GM18511 (cell line): ENCODE measurements at regions not wholly inside any gene's neighbourhood (a gene's known extent, or its start where the extent isn't known, plus 50 kb on each side); places are given as distances from the start of the nearest gene placed in this dataset.
A peak's percentile ranks its signal among the peaks of the same experiment; 100 is the strongest.

Experiments
- ATAC-seq: cut with Tn5 transposase; IDR thresholded peaks from one replicate; pipeline ENCODE4 v1.9.1; 2021; ENCODE audit warnings: mild to moderate bottlenecking, moderate library complexity; ENCODE audit not compliant: unreplicated experiment

DNA sequence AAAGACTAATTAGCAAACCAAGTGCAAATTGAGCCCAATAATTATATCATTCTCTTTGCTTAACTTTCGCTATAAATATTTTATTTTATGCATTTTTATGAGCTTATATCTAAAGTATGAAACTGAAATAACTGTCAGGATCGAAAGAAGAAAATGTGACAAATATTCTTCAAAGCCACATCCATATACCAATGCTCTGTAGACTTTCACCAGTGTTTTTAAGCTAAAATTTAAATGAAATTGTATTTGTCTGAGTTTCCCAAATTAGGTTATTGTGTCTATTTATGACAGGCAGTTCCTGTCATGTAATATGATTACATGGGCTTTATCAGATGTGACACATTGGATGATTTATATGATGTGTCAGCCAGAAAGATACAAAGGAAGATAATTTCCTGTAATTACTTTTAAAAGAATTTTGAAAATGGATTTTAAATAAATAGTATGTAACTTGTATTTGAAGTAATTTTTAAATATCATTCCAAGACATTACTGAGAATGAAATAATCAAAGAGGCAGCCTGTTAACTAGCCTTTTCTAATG is 317.9 kb upstream of the KLF6 start:
- ATAC-seq: no peak

DNA sequence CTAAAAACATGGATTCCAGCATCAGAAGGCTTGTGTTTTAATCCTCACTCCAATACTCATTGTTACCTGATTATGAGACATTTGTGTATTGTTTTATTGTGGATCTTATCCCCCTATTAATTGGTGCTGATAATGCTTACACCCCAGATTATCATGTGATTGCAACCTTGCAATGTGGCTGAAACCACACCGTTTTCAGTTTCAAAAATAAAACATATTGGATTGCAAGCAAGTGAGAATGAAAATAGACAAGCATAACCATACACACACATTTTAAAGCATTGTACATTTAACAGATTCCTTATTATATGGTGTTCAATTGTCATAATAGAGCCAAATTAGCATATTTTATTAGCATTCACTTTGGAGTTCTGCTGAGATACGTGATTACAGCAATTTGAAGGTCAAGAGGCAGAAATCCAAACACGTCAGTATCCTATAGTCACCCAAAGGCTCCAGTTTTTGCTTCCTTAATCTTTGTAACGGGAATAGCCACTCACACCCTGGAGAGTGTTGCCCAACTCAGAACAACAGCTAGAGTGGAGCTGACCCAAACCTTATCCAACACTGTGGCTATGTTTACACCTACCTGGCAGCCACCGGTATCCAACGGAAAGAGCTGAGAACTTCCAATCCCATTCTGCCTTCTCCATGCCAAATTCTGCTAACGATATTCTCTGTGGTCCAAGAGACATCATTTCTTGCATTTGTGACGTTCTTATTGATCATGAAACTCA is 317.1 kb upstream of the KLF6 start:
- peak; percentile 89 for ATAC-seq

DNA sequence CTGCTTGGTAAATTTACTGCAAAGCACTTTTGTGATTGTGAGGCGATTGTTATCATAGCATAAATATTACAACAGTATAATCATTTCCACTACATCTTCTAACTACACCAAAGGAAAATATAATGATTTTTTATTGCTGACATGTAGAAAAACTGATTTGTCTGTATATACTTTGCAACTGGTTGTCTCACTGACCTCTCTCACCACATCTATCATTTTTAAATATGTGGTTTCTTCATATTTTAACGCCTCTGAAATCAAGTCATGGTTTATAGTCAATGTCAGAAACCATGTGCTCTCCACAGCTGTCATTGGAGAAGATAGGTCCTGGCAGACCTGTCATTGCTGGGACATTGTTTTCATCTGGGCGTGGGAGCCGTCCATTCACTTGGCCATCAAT is 315.4 kb upstream of the KLF6 start:
- no peak for ATAC-seq

DNA sequence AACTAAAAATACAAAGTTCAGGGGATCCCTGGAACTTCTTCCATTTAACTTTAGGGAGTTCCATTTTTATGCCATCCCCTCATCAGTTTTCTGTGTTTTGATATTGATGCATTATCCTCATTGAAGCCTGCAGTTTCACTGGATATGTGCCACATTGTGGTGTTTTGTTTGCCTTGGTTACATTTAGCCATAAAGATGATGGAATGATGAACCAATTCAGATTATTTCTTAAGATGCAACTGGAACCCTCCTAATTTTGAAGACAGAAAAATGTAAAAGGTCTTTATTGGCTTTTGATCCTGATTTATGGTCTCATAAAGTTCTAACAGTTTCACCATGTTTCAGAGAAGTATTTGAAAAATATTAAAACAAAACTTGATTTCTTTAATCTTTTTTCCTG is 314.2 kb upstream of the KLF6 start:
- no peak for ATAC-seq

DNA sequence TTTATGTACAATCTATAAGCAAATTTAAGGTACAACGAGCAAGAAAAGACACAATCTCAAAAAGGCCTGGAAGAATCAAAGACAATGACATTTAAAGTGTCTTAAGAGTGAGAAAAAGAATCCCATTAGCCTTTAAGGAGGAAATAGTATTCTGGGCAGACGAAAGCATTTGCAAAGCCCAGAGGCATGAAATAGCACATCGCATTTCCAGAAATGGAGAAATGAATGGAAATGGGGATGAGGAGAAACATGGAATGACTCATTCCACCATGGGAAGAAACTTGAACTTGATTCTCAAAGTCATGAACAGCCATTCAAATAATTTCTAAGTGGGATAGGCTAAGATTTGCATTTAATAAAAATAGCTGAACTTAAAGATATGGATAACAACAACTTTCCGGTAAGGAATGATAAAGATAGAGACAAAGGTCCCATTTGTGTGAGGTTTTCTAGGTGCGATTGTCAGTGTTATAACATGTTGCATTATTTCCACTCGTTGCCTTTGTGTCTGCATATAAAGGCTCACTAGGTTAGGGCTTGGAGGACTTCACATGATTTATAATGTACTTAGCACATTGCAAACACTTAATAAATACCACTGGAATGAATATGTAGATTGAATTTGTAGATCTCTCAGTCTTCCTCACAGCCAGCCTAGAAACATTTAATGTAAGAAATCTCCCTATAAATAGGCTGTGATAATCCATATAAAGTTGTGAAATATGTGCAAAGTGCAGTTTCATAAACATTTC is 310.3 kb upstream of the KLF6 start:
- ATAC-seq: no peak

DNA sequence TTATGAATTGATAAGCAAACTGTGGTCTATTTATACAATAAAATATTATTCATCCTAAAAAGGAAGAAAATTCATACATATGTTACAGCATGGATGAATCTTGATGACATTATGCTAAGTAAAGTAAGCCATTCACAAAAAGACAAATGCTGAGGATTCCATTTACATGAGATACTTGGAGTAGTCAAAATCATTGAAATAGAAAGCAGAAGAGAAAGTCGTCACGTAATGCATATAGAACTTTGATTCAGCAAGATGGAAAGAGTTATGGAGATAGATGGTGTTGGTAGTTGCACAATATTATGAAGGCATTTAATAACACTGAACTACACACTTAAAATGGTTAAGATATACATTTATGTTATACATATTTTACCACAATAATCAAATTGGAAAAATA is 309.7 kb upstream of the KLF6 start:
- no peak for ATAC-seq

DNA sequence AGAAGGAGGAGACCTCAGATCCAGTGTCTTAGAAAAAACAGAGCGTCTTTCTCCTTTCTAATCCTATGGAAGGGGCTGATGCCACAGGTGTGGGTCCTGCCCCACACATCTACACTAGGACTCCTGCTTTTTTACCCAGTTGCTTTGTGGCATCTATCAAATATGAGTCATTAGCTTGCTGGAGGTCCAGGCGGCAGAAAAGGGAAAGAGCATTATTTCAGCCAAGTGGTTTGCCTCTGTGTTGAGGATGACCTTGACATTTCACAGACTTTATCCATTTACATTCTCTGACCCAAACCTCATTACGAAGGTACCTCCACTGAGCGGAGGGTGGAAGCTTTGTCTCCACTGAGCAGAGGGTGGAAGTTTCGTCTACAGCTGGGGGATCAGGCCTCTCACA is 308.4 kb upstream of the KLF6 start:
- ATAC-seq: no peak

DNA sequence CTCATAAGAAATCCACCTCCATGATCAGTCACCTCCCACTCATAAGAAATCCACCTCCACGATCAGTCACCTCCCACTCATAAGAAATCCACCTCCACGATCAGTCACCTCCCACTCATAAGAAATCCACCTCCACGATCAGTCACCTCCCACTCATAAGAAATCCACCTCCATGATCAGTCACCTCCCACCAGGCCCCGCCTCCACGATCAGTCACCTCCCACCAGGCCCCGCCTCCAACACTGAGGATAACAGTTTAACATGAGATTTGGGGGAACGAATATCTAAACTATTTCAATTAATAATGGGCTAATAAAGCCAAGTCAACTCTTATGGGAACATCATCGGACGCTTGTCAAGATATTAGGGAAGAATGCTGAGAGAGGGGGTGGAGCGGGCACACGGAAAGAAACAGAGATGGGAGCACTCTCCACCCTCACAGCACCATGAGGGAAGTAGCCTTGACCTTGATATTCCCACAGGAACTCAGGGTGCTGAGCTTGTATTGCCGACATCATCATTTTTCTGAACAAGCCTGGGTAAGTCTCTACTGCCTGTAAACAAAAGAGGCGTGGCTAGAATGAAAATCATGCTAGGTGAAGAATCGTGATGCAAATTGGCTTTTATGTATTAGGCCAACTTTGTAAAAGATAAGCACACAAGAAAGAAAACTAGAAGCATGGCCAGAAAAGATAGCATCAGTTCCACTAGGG is 303.5 kb upstream of the KLF6 start:
- no peak for ATAC-seq

DNA sequence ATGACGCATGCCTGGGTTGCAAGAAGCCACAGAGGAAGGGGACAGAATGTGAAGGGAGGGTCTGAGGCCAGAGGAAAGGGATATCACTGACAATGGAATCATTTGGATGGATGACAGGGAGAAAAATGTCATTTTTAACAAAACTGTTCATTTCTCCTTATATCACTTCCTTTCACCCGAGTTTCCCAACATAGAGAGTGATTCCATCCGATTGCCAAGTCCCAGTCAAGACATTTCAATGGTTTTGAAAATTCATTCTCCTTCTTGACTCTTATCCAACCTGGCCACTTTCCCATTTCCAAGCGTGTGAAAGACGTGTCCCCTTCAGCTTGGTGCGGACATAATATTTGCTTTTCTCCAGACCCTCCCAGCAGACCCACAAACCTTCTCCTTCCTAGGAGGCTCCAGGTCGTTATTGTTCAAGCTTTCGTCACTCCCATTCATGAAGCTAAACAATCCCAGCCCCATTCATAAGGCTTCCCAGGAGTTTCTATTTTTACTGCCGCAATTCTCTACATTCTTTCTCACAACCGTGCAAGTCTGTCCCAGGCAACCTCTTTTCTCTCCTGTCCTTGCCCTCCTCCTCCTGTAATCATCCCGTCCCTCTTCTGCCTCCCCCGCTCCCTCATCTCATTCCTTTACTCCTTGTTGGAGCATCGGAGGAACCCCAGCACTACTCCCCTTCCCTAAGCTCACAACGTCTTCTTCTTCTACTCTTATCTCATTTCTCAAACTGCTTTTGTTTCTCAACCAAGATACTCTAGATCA is 301.3 kb upstream of the KLF6 start:
- no peak for ATAC-seq

DNA sequence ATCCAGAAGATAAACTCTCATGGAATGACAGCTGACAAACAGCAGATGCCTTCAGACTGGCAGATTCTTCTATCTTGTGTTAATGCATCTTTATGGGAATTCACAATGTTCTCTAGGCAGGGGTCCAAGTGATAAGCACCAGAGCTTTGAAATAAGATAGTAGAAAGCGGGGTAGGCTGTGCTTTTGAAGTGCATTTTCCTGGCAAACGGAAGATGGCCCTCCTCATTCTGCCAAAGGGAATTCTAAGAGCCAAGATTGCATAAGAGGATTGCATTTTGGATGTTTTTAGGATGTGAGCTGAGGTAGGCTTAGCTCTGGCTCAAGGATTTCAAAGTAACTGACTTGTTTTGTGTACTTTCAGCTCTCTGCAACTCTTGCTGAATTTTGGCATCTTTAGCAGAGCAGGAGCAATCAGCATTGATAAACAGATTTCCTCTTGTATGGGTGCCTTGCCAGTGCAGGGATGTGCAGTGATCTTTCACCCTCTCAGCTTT is 298.5 kb upstream of the KLF6 start:
- no peak for ATAC-seq

DNA sequence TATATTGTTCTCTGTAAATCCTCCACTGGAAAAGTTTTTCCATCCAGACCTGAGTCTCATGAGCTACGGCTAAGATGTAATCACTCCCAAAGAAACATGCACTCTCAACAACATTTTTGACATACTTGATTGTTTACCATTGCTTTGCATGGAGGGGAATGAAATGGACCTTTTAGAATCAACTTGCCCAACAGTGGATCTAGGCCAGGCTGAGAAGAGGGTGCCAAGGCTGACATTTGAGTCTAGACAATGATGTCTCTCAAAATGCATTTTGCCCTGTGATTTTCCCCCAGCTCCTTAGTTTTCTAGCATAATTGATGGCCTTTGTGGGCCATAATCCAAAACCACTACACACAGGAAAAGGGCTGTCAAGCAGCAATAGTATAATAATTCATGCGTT is 297.9 kb upstream of the KLF6 start:
- ATAC-seq: no peak

DNA sequence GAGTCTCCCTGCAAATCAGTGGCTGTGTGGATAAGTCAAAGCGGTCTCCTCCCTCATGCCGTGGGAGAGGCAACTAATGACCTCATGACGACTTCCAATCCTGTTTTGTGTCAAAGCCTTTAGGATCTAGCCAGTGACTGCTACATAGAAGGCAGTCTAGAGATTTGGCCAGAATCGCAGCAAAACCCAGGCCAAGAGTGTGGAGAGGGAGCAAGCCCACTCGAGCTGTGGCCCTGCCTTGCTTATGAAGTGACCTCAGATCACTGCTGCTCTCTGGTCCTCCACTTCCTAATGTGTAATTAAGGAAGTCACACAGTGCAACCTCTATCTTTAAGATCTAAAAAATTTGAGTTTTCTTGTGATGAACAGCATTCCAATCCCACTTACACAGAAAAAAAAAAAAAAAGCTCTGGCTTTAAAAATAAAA is 296.7 kb upstream of the KLF6 start:
- no peak for ATAC-seq

DNA sequence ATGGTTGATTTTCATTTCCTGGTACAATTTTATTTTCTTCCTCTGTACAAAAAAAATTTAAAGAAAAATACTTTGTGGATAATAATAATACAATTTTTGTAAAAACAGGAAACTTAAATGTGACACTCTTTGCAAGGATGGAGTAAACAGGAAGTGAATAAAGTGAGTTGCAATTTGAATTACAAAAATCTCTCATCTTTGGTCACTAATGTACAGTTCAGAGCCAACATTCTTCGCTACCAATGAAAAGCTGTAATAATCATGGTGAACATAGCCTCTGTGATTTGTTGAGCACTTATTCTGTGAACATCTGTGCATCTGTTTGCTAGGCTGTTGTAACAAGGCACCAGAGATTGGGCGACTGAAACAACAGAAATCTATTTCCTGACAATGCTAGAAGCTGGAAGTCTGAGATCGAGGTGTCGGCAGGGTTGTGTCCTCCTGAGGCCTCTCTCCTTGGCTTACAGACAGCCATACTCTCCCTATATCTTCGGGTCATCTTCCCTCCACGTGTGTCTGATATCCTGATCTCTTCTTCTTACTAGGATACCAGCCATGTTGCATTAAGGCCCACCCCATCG is 295.3 kb upstream of the KLF6 start:
- no peak for ATAC-seq

DNA sequence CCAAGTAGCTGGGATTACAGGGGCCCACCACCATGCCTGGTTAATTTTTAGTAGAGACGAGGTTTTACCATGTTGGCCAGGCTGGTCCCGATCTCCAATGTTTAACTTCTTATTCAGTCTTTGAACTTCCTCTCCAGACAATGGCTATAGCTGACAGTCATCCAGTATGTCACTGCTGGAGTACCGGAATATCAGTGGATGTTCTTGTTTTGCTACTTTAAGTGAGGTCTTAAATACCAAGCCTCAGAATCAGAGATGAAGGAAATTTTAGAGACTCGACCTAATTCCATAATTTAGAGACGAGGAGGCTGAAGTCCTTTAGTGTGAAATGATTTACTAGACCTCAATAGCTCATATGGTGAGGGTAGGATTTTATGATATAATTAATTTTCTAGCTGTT is 294.8 kb upstream of the KLF6 start:
- ATAC-seq: no peak

DNA sequence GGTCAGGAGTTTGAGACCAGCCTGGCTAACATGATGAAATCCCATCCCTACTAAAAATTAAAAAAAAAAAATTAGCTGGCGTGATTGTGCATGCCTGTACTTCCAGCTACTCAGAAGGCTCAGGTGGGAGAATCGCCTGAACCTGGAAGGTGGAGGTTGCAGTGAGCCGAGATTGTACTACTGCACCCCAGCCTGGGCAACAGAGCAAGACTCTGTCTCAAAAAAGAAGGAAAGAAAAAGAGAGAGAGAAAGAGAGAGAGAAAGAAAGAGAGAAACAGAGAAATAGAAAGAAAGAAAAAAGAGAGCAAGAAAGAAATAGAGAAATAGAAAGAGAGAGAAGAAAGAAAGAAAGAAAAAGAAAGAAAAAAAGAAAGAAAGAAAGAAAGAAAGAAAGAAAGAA is 292.8 kb upstream of the KLF6 start:
- no peak for ATAC-seq

DNA sequence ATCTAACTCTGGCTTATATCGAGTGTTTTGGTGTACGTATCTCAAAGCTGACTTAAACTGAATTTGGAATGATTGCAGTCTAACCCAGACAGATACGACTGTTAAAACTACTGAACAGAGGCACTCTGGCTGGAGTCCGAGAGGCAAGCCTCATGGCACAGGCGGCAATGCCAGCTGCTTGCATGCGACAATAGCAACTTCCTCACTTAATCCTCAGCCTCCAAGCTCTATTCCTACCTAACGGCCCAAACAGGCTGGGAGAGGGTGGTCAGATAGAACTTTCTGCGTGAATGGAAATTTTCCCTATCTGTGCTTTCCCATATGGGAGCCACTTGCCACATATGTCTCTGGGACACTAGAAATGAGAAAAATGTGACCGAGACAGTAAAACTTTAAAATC is 292.0 kb upstream of the KLF6 start:
- ATAC-seq: no peak

DNA sequence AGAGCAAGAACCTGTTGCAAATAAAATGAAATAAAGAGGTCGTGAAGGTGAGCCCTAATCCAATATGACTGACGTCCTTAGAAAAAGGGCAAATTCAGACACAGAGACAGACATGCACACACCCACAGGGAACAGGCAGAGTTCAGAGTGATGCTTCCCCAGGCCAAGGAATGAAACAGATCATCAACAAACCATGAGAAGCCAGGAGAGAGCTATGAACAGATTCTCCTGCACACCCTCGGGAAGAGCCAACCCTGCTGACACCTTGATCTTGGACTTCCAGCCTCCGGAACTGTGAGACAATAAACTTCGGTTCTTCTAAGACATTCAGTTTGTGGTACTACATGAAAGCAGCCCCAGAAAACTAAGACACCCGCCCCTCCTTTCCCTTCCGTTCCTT is 290.4 kb upstream of the KLF6 start:
- no peak for ATAC-seq

DNA sequence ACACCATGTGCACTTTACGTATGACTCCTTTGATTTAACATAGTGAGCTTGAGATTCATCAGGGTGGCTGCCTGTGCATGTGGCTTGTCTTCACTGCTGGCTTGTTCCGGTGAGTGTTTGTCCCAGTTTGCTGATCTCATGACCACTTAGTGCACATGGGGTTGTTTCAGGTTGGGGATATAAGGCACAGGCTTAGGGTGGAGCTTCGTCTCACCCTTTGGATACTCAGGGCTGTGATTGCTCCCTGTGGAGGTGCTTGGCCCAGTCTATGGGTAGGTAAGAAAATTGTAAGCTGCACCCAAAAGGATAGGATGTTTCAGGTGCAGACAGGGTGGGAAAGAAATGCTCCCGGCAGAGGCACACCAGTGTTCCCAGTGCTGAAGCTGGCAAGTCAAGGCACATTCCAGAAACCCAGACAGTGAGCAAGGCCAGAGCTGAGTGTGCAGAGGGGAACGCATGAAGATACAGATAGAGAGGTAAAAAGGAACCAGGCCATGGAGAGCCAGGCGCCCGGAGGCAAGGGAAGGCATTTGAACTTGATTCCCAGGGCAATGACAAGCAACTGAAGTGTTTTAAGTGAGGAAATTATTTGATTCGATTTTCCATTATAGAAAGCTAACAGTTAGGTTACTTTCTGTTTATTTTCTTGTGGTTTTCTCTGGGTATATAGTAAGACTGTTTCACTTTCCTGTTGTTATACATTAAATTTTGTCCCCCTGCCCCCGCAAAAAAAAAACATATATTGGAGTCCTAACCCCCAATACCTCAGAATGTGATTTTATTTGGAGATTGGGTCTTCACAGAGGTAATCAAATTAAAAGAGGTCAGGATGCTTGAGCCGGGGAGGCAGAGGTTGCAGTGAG is 289.8 kb upstream of the KLF6 start:
- ATAC-seq: no peak

DNA sequence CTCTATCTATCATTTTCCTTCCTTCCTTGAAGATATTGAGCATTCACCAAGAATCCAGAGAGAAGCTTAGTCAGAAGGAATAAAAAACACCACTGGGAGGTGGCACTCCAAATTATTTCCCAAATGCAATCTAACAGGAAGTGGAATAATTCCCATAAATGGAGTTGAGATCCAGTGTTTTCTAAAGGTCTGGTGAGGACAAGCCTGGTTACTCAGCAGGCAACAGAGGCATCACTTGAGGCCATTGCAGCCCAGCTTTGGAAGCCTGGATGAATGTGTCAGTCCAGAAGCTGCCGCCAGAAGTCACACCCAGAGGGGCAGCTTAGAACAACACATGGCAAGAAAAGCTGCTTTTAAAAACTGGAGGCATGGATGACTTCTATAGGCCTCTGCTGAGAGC is 288.9 kb upstream of the KLF6 start:
- ATAC-seq: no peak
